ENCODE measurements at regions not wholly inside any gene's neighbourhood (a gene's known extent, or its start where the extent isn't known, plus 50 kb on each side); places are given as distances from the start of the nearest gene placed in this dataset.

GRCh38 chrX:40182615-40183014, 84.9 kb upstream of the BCOR start:
- no peak for DNase-seq (ENCODE audit: low read depth)

- no peak for DNase-seq (ENCODE audit: low read depth)
These were observed 84.3 kb upstream of the BCOR start for GRCh38 chrX:40182095-40182494.

GRCh38 chrX:40179283-40179682, 81.5 kb upstream of the BCOR start:
- DNase-seq (ENCODE audit: low read depth): no peak

GRCh38 chrX:40177942-40178715, 80.4 kb upstream of the BCOR start:
- DNase-seq (ENCODE audit: low read depth): no peak

GRCh38 chrX:40177489-40177888, 79.7 kb upstream of the BCOR start:
- DNase-seq (ENCODE audit: low read depth): no peak

GRCh38 chrX:40177117-40177430, 79.3 kb upstream of the BCOR start:
- peak; percentile 38 for DNase-seq (ENCODE audit: low read depth)

GRCh38 chrX:40176351-40177116, 78.8 kb upstream of the BCOR start:
- peak; percentile 62 for DNase-seq (ENCODE audit: low read depth)

GRCh38 chrX:40175511-40176350, 78.0 kb upstream of the BCOR start:
- DNase-seq (ENCODE audit: low read depth): peak; percentile 86

- DNase-seq (ENCODE audit: low read depth): peak; percentile 66
These were observed 77.2 kb upstream of the BCOR start for GRCh38 chrX:40174854-40175510.

- peak; percentile 93 for DNase-seq (ENCODE audit: low read depth)
These were observed 76.5 kb upstream of the BCOR start for GRCh38 chrX:40174001-40174853.

GRCh38 chrX:40173143-40174000, 75.6 kb upstream of the BCOR start:
- DNase-seq (ENCODE audit: low read depth): no peak

GRCh38 chrX:40172401-40173142, 74.8 kb upstream of the BCOR start:
- no peak for DNase-seq (ENCODE audit: low read depth)

GRCh38 chrX:40171513-40172400, 74.0 kb upstream of the BCOR start:
- peak; percentile 72 for DNase-seq (ENCODE audit: low read depth)

- peak; percentile 41 for DNase-seq (ENCODE audit: low read depth)
These were observed 73.2 kb upstream of the BCOR start for GRCh38 chrX:40170830-40171512.

GRCh38 chrX:40169193-40170101, 71.7 kb upstream of the BCOR start:
- DNase-seq (ENCODE audit: low read depth): peak; percentile 84

GRCh38 chrX:40168480-40169011, 70.8 kb upstream of the BCOR start:
- DNase-seq (ENCODE audit: low read depth): no peak

Measured in RPMI7951 (cell line).